ENCODE measurements at regions not wholly inside any gene's neighbourhood (a gene's known extent, or its start where the extent isn't known, plus 50 kb on each side); places are given as distances from the start of the nearest gene placed in this dataset.

GRCh38 chr14:49036984-49037516 is 549.1 kb downstream of the RPS29 start:
- H3K9ac ChIP-seq (ENCODE audit: extremely low read depth, insufficient read length, low read length), result no peak overlapping the region
- no peak overlapping the region for H3K4me2 ChIP-seq (ENCODE audit: insufficient read depth, insufficient read length, low read length)
- no peaks in the 10 kb centered on the region for H3K36me3 Mint-ChIP-seq (ENCODE audit: insufficient read depth in 1 of 3, low read depth in 3 of 3)
- H3K27ac ChIP-seq (ENCODE audit: insufficient read length, low read depth, low read length), result no peak overlapping the region
- no peaks in the 10 kb centered on the region for H3K79me2 ChIP-seq (ENCODE audit: insufficient read depth, low read length)
- H4K5ac ChIP-seq (ENCODE audit: insufficient read length, low read depth, low read length), result no peak overlapping the region
- no peaks in the 10 kb centered on the region for H3K9me3 ChIP-seq (ENCODE audit: control insufficient read depth, low read depth, low read length)
- TF ChIP-seq, protein P1, sequence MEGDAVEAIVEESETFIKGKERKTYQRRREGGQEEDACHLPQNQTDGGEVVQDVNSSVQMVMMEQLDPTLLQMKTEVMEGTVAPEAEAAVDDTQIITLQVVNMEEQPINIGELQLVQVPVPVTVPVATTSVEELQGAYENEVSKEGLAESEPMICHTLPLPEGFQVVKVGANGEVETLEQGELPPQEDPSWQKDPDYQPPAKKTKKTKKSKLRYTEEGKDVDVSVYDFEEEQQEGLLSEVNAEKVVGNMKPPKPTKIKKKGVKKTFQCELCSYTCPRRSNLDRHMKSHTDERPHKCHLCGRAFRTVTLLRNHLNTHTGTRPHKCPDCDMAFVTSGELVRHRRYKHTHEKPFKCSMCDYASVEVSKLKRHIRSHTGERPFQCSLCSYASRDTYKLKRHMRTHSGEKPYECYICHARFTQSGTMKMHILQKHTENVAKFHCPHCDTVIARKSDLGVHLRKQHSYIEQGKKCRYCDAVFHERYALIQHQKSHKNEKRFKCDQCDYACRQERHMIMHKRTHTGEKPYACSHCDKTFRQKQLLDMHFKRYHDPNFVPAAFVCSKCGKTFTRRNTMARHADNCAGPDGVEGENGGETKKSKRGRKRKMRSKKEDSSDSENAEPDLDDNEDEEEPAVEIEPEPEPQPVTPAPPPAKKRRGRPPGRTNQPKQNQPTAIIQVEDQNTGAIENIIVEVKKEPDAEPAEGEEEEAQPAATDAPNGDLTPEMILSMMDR (conservative IDR thresholded peaks at IDR 0.05), result no peak
- WGBS (ENCODE audit: extremely low coverage, insufficient read length, low lambda C conversion rate), result no CpG with 5 or more reads among the region's 8 CpGs
- no peak overlapping the region for H3K4ac ChIP-seq (ENCODE audit: low read depth, low read length)
- H3K9me3 Mint-ChIP-seq, result no peaks in the 10 kb centered on the region
- H3K4me3 Mint-ChIP-seq, result no peak overlapping the region
- H2BK15ac ChIP-seq (ENCODE audit: low read depth, low read length), result no peak overlapping the region
- H3T11ph ChIP-seq (ENCODE audit: low read length), result no peak overlapping the region
- no peak overlapping the region for H2BK12ac ChIP-seq (ENCODE audit: insufficient read length, low read depth, low read length)
- H2BK120ac ChIP-seq (ENCODE audit: low read depth, low read length, poor library complexity, severe bottlenecking), result no peak overlapping the region
- H2BK20ac ChIP-seq (ENCODE audit: low read depth, low read length, poor library complexity, severe bottlenecking), result no peak overlapping the region
- no peak overlapping the region for H3K23ac ChIP-seq (ENCODE audit: insufficient read length, low read depth, low read length)
- no peaks in the 10 kb centered on the region for H3K23me2 ChIP-seq (ENCODE audit: insufficient read length, low read depth, low read length, poor library complexity, severe bottlenecking)
- no peaks in the 10 kb centered on the region for H3K79me1 ChIP-seq (ENCODE audit: insufficient read depth, low read depth, low read length, poor library complexity, severe bottlenecking)
- H3K27me3 Mint-ChIP-seq (ENCODE audit: low read depth), result no peaks in the 10 kb centered on the region
- no peaks in the 10 kb centered on the region for H3K27me3 ChIP-seq (ENCODE audit: insufficient read depth, low read length)
- no peak overlapping the region for H3K18ac ChIP-seq (ENCODE audit: insufficient read length, low read depth, low read length)
- no peak overlapping the region for H2AFZ ChIP-seq (ENCODE audit: low read length)
- H2AK5ac ChIP-seq (ENCODE audit: insufficient read length, low read length), result no peak overlapping the region
- no peak for DNase-seq
- no peak overlapping the region for H3K56ac ChIP-seq (ENCODE audit: insufficient read length, low read depth, low read length)
- H2BK5ac ChIP-seq (ENCODE audit: insufficient read length, low read length), result no peak overlapping the region
- H4K20me1 ChIP-seq (ENCODE audit: control insufficient read depth, insufficient read depth, insufficient read length), result no peaks in the 10 kb centered on the region
- H3K4me1 Mint-ChIP-seq, result peaks cover 10 to 29% of the 10 kb centered on the region in 2 experiments
- peak overlapping the region in 1 of 3 experiments; percentile 86; a peak in 2 of 7 replicates for H3K27ac Mint-ChIP-seq
- H3K4me1 ChIP-seq (ENCODE audit: insufficient read depth, low read length), result peaks cover 3% of the 10 kb centered on the region
- no peak overlapping the region for H4K8ac ChIP-seq (replicated peaks; ENCODE audit: insufficient read length, low read depth, low read length)
- H4K91ac ChIP-seq (ENCODE audit: insufficient read length, low read depth, low read length), result no peak overlapping the region
- H3K14ac ChIP-seq (ENCODE audit: insufficient read depth, low read length), result no peak overlapping the region

Data from H9 (cell line).